Stimulated activated naive CD4-positive, alpha-beta T cell (primary cell): ENCODE measurements at regions not wholly inside any gene's neighbourhood (a gene's known extent, or its start where the extent isn't known, plus 50 kb on each side); places are given as distances from the start of the nearest gene placed in this dataset.

Experiments
- DNase-seq, 6 experiments: peaks; one replicate each; lab custom pipeline; 2025; lab: John Stamatoyannopoulos, UW

DNA sequence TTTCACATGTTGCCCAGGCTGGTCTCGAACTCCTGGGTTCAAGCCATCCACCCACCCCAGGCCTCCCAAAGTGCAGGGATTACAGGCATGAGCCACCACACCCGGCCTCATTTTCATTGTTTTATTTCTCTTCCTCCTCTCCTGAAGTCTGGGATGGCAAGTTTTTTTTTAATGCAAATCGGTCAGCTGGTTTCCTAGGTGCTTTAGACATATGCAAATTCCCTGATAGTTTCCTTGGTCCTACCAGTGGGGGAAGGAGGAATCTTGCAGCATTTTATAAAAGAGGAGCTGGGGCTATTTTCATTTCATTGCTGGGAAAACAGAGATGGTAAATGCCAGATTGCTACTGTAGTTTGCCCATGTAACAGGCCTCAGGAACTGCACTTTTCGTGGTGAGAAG lies 179.4 kb downstream of the ACTL7B start:
- DNase-seq: no peak

DNA sequence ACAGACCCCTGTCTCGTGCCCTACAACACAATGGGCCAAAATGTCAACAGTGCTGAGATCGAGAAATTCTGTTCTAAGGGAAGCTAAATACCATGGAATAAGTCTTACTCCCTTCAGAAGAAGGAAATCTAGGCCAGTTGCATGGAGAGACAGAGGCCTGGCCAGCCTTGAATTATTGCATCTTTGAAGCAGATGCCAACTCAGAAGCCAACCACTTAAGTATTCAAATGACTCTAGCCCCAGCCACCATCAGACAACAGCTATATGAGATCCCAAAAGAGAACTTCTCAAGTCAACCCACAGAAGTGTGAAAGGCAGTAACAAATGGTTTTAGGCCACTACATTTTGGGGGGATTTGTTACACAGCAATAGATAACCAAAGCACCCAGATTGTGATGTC lies 180.1 kb downstream of the ACTL7B start:
- no peak for DNase-seq

DNA sequence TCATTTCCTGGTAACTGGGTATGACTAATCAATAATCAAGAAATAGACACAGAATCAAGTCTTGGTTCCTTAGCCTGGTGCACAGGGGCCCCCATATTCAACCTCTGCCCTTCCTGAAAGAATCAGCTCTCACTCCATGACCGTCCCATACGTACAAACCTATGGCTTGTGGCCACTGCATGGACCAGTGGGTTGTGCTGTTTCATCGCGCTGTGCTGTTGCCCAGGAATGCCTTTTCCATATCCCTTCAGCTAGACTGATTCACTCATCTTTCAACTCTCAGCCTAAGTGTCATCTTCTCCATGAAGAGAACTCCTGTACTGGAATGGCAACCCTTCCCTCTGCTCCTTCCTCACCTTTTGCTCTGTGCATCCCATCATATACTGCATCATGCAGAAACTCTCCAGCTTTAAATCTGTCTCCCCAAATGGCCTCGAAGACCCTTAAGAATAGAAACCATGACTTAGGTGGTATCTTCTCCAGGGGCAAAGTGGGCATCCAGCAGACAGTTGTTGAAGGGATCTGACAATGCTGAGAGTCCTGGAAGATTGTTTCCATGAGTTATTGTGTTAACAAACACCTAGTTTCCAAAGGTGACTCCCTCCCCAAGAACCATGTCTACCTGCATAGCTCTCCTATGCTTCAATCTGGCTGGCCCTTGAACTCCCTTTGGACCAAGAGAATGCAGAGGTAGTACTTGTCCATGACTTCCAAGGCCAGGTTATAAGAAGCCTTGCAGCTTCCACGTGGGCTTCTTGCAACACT lies 180.8 kb downstream of the ACTL7B start:
- DNase-seq: no peak

DNA sequence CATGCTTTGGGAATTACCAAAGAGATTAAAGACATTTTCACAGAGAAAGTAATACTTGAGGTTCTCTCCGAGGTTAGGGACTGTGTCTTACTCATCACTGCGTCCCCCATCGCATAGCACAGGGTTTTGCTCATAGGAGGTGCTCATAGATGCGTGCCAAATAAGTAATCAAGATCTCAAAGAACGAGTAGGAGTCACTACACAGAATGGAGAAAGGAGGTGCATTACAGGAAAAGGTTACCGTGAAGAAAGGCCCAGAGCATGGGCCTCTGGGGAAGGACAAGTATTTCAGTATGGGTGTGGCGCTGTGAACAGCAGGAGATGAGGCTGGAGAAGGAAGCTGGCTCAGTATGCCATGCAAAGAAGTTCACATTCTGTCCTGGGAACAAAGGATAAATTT lies 182.4 kb downstream of the ACTL7B start:
- DNase-seq: no peak

DNA sequence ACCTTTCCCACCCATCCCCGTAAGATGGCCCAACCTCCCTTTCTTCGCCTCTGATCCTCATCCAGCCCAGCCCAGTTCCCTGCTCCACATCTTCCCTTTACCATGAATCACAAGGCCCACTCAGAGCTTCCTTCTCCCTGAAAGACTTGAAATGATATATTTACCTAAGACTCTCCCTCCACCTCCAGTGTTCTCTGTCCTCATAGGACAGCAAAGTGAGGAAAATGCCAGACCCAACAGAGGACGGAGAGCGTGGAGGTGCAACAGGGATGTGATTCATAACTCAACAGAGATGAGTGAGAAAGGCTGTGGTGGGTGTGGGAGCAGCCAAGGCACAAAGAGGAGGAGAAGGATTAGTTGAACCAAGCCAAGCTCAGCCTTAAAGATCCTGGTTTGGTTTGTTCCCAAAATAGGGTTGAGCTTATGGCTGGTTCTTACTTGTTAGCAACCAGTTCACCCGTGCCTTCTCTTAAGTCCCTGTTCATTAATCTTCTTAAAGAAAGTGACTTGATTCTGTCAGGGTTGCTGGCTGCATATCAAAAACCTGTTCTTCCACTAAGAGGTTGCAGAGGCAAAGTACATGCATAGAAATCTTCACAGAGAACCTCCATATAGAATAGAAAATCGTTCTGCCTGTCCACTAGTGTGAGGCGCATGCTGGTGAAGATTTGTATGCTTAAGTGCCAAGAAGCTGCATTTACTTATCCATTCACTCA lies 183.2 kb downstream of the ACTL7B start:
- DNase-seq: no peak

DNA sequence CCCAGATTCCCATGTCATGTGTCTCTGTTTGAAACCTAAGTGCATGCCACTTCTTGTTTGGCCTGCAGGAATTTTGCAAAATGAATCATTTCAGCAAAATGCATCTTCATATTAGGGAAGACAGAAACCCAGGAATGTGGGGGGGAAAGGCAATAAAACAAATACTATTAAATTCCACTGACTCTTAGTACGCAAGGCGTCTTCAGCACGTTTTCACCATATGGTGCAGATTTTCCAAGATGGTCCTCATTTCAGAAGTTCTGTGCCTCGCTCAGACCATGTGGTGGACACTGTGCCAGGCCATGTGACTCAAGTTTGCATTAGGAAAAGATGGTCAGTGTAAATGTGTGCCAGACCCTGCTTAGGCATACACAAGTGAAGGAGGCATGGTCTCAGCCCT lies 184.0 kb downstream of the ACTL7B start:
- DNase-seq: no peak

DNA sequence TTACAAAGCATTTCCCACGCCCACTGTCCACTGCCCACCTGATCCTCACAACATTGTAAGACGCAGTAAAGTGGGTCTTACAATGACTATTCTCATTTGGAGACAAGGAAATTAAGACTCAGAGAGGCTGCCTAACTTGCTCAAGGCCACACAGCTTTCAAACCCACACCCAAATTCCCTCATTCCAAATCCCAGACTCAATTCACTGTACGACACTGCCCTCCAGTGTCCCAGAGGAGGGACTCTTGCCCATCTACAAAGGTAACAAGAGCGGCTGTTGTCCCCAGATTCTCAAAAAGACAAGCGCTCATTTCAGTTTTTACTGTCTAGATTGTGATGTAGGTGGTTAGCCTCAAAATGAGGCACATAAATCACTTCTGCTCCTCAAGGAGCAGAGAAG lies 184.6 kb downstream of the ACTL7B start:
- DNase-seq: no peak

DNA sequence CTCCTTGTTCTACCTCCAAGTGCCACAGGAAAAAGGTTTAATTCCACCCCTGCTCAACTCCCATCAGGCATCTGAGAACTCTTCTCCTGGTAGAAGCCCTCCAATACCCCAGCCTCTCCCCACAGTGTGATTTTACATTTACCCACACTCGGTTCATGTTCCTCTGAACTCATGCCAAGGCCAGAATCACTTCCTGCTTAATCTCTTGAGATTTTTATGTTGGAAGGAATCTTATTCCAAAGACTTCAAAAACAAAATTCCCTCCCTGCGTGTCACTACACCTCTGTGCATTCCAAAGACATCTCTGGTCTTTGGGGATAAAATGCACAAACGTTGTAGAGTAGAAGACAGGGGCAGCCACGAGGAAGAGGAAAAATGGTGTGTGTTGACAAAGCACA lies 186.8 kb downstream of the ACTL7B start:
- DNase-seq: no peak

DNA sequence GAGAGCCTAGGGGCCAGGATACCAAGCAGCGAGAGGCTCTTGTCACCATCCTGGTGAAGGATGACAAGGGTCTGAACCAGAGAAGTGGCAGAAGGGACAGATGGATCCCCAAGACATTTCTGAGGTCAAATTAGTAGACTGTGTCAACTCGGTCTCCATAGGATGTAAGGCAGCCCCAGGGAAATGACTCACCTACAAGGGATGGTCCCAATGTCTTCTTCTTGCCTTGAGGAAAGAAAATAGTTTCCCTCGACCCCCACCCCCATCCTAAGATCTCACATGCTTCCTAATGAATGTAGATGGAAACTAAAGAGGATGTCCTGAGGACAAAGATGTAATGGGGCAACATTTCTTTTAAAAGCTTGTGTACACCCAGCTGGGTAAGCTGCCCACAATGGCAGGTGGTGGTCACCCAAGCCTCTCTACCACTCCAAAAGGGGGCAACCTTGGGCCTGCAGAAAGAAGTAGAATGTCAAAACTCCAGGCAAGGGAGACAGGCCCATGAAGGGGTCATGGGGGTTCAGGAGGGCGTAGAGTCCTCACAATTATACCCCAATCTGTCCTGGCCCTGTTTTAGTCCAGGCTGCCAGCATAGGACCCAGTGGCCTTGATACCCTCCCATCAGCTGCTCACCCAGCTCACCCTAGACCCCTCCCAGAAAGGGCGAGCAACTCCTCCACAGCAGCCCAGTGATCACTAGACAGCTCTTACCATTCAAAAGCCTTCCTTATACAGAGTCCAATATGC lies 187.4 kb downstream of the ACTL7B start:
- no peak for DNase-seq

DNA sequence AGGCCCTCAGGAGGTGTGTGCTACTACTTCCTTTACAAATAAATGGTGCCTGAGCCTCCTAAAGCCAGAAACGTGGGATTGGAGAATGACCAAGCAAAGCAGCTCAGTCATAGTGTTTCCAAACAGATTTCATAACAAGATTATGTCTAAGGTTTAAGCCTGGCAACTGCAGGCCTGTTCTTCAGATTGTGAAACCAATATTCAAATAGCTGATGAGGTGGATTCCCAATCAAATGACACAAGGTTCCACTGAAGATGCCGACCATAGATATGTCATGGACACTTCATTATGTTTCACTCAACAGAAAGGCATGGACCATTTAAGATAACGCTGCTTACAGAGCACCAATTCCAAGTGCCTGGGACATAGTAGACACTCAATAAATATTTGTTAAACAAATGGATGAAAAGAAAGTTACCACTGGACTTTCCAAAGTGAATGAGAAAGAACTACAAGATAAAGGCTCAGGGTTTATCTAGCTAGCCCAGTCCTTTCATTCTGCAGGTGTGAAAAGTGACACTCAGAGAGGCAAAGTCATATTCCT lies 189.5 kb downstream of the ACTL7B start:
- no peak for DNase-seq

DNA sequence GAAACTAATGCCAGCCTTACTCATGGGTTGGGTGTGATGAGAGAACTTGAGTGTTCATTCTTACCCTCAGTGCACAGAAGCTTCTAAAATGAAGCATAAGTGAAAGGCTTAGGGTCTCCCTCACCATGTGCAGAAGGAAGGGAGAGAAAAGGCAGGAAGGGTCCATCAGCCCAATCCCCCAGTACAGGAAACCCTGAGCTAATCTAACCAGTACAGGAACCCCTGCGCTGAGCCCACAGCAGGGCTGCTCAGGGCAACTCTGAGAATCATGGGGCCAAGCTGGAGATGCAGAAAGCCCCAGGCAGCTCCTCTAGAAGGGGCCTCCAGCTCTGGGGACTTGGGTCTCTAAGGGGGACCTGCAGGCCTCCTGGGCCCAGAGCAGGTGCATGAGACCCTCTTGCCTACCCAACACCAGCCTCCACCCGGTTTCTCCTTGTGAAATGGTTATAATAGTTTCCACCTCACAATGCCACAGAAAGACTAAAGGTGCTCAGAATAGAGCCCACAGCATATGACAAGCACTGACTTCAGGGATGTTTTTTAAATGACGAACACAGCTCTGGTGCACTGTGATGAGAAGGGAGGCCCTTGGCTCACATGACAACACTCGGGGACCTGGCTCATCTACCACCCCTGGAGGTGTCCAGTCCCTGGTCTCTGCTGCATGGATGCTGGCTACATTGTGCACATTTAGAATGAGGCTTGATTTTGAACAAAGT lies 190.1 kb downstream of the ACTL7B start:
- DNase-seq: no peak

DNA sequence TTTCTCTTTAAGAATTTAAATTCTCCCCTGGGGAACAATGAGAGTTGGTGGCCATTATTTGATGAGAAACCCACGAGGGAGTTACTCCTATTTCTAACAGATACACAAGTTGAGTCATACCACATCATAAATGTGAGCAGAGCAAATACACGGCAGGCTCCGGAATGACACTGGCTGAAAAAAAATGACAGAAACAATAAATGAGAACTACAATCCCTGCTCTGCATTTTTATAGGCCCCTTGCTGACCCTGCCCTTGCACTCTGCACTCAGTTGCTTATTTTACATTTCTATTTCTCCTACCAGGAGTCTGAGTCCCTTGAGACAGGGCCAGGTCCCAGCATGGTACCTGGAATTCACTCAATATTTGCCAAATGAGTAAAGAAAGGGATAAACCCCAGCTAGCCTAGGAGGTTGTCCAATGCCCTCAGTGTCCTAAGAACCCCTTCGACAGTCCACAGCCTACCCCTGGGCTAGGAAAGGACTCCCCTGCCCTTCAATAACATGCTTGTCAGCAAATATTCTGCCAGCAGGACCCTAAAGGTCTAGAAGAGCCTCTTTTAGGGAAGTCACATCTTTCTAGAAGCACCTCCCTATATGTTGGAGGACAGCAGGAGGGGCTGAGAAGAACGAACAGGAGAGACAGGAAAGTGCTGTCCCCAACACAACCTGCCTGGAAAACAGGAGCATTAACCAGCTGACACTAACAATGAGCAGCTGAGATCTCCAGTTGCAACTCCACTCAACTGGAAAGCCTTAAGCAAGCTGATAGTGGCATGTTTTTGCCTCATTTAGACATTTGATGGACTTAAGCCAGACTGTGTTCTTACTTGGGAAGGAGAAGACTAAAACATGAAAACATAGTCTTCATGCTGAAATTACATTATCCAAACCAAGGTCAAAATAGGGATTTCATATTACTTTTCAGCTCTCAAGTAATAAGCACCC lies 191.2 kb downstream of the ACTL7B start:
- DNase-seq: no peak

DNA sequence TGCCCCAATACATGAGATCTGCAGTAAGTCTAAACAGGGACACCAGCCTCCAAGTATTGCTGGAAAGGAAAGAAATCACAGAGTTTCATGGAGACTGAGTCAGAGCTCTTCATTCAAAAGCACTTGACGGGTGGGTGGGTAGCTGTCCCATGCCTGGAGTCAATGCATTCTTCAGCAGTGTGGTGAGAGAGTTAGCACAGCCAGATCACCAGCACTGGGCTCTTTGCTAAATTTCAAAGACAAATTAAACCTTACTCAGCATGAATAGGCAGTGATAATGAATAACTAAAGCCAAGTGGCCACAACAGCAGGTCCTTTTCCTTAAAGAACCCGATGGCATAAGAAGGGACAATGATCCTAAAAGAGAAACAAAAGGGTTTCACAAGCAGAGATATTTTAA lies 192.4 kb downstream of the ACTL7B start:
- no peak for DNase-seq

DNA sequence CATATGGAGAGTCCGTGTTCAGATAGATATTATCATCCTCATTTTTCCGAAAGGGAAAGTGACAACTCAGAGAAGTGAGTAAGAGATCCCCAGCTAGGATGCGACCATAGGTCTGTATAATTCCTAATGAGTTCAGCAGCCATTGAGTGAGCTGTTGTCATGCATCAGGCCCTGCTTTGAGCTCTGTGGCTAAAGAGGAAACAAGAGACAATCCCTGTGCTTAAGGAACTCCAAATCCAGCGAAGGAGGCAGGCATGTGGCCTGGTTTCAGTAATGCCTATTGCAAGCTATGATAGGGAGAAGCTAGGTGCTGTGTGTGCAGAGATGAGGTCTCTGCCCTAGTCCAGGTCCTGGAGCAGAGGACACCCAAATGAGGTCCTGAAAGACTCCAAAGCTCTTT lies 192.8 kb downstream of the ACTL7B start:
- DNase-seq: no peak

DNA sequence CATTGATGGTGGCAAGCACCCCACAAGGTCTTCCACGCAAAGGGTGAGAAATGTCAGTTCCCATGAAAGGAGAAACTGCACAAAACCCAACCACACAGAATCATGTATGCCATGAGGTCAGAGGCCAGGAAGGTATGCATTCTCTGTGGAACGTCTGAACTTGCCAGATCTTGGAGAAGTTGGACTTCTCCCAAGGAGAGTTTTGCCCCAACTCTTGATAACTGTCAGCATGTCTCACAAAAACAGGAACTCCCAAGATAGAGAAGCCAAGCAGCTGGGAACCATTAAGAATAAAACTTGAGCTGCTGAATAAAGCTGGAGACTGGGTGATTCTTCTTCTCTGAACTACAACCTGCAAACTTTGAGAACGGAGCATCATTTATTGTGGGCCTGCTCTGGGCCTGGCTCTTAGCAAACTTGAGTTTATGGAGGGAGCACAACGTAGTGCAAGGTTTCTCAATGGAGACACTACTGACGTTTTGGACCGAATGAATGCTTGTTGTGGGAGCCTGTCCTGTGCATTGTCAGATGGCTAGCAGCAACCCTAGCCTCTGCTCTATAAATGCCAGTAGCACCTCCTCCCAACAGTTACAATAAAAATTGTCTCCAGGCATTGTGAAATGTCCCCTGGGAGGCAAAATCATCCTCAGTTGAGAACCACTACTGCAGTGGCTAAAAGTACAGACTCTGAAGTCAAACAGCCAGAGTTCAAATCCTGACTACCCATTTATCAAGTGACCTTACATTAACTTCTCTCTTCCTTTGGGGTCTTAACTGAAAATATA lies 193.5 kb downstream of the ACTL7B start:
- DNase-seq: no peak

DNA sequence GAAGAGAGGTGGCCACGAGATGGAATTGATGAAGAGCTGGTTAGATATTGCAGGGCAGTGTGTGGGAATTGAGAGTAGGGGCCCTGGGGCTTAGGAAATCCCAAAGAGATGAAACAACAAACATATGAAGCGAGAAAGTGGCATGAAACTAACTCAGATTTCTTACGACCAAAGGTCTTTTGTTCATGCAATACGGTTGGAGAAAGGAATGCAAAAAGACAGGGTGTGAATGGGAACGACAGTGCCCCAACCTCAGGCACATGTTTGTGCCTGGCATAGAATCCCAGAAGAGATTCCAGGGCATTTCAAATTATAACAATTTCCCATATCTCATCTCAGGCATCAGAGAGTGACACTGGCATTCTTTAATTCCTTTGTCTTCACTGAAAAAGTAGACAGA lies 199.2 kb downstream of the ACTL7B start:
- DNase-seq: no peak

DNA sequence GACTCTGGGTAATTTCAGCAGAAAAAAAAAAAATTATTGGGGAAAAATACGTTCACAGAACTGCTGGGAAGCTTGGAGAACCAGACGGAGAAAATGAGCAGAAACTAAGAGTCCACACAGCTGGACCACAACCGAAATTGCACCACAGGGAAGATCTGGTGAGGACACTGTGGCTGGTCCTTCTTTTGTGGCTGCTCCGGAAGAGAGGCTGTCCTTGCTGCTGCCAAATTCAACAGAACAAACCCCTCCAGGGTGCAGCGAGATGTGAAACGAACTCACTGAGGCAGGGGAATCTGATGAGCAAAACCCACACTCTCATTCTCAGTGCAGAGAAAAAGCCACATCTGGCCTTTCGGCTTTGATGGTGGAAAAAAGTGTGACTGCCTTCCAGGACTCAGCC lies 200.0 kb downstream of the ACTL7B start:
- no peak for DNase-seq

DNA sequence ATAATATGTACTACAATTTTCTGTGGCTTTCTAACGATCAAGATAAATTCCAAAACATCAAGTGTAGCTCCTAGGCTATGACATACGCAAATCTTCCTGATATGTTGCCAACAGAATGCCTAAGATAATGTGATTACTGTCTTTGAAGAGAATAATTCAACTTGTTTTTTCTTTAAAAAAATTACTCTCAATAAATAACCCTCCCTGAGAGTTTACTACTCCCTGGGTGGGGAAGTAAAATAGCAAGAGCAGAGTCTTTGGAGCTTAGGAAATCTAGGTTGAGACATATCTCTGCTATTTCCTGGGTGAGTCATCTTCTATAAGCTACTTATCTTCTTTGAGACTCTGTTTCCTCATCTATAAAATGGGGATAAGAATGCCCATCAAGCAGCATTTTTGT lies 201.2 kb downstream of the ACTL7B start:
- no peak for DNase-seq

DNA sequence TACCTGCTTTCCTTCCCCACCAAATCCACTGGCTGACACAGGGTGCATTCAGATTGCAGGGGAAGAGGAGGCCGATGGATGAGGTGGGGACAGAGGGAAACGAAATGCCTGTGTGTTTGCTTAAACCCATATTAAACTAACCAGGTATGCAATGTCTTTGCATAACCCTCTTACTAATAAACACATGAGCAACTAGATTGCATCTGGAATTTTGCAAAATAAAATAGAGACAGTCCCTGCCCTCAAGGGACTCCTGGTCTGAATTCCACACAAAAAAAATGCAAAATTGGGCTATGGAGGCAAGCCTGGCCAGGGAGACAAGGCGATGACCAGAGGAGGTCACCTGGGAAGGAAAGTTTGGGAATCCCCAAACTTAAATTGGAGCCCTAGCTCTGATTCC lies 202.9 kb downstream of the ACTL7B start:
- DNase-seq: no peak

DNA sequence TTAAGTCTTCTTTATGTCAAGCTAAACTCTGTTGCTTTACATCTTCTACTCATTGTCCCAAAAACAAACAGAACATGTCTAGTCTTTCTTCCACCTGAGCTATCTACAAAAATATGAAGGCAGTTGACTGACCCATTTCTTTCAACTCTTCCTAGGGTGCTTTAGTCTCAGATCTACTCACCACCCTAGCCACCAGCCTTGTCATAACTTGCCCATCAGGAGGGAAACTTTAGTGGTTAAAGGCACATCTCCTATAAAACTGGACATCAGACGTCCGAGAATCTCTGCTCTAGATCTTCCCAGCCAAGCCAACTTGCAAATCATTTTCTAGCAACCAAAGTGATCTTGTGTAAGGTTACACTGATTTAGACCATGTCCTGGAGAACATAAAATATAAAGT lies 205.0 kb downstream of the ACTL7B start:
- no peak for DNase-seq
